CD4-positive, alpha-beta T cell treated with Interleukin-17A for 1 hour (primary cell): ENCODE measurements at regions not wholly inside any gene's neighbourhood (a gene's known extent, or its start where the extent isn't known, plus 50 kb on each side); places are given as distances from the start of the nearest gene placed in this dataset.
A peak's percentile ranks its signal among the peaks of the same experiment; 100 is the strongest.

ENCODE experiments used
- DNase-seq: peaks from one replicate; pipeline ENCODE4 v3.0.0-alpha.2; 2020

DNA sequence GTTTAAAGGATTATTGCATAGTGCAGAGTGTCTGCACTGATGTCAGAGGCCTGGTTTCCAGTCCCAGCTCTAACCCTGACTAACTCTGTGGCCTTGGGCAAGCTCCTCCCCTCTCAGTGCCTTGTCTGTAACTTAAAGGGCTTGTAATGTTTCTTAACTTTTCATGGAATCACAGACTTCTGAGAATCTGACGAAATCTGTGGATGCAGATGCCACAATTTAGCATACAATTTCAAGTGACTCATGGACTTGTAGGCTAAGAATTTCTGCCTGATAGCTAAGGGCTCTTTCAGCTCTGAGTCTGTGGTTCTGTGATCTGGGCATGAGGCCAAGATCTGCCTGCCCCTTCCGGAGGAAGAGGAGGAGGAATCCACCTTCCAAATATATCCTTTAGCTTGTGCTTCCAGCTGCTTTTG is 236.9 kb downstream of the AR start:
- DNase-seq: peak; percentile 2

DNA sequence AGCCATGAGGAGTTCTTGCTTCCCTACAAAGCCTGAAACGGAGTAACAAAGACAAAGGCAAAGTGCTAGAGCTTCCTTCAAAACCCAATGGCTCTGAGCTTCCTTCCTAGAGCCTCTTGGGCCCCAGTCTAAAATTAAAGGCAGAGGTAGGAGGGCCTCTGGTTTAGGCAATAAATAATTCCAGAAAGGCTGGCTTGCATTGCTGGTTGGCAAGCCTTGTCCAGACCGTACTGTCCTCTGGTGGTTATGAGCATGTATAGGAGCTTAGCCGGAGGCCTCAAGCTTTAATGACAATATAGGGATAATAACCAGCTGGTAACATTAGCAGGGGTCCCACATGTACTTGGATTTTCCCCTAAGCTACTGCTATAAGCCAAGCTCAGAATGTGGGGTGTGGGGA is 237.3 kb downstream of the AR start:
- DNase-seq: no peak

DNA sequence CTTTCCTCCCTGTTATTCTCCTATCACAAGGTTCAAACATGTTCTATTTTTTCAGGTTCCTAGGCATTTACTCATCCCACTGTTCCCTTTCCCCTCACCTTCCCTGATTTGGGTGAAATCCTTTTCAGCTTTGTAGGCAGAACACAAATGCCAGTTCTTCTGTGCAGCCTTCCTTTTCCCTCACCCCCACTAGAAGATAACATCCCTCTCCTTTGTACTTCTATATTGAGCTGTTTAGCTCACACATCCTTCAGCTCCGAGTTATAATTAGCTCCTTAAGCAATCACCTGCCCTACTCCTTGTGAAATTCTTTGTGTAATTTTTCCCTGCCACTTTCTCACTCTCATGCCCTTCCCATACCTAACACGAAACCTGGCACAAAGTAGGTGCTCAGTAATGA is 240.9 kb downstream of the AR start:
- no peak for DNase-seq

- no peak for DNase-seq
Measured at GRCh38 chrX:67787196-67787595, 243.4 kb downstream of the AR start.

GRCh38 chrX:67789536-67789935 is 245.7 kb downstream of the AR start:
- no peak for DNase-seq
